ENCODE measurements at regions not wholly inside any gene's neighbourhood (a gene's known extent, or its start where the extent isn't known, plus 50 kb on each side); places are given as distances from the start of the nearest gene placed in this dataset.
"Not testable (repeated sequence)": the region's sequence is repeated elsewhere in the genome, so short reads cannot be mapped to it uniquely, and the experiment has no call there.

DNA sequence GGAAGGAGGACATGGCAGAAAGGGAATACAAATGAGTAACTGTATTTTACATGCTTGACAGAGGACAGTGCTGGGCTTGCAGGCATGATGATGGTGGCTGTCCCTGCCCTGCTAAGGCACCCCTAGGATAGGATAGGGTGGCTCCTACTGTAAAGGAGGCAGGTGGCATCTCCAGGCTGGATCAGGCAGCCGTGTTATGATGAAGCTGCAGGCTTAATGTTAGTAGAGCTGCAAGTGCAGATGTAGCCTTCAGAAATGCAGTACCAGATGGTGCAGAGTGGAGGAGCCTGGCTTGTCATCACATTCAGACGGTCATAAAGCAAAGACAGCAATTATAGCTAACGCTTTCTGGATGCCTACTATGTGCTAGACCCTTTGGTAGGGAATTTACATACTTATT, 287.9 kb upstream of the PODXL start:
- intact Hi-C loops (cut with micrococcal nuclease): no loop called here
- H3K4me1 Mint-ChIP-seq (ENCODE audit: low read depth): no peaks in the 10 kb centered on the region
- H3K4me3 Mint-ChIP-seq: no peak overlapping the region
- no peaks in the 10 kb centered on the region for H3K9me3 Mint-ChIP-seq
- H3K27me3 Mint-ChIP-seq: peaks cover 1% of the 10 kb centered on the region
- no peaks in the 10 kb centered on the region for H3K36me3 Mint-ChIP-seq (ENCODE audit: low read depth)
- H3K27ac Mint-ChIP-seq: no peak overlapping the region

DNA sequence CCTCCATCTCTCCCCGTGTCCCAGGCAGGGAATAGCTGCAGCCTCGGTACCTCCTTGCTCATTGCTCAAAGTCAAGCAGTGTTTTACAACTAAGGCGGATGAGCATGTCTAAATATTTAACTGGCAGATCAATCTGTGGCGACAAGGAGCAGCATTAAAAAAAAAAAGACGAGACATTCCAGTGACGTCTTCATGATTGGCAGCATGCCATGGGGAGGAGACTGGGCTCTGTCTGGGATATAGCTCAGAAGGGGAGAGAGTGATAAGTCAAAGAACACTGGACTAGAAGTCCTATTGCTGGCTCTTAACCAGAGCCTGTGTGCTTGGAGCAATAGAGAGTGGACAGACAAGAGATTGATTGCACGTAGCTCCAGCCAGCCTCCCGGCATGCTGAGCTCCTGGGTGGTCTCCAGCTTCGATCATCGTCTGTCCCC, 287.5 kb upstream of the PODXL start:
- intact Hi-C loops (cut with micrococcal nuclease): no loop called here
- Mint-ChIP-seq H3K4me1 (ENCODE audit: low read depth) (no peaks in the 10 kb centered on the region), H3K4me3 (no peak overlapping the region), H3K36me3 (ENCODE audit: low read depth) (no peaks in the 10 kb centered on the region), H3K27ac (no peak overlapping the region), H3K9me3 (no peaks in the 10 kb centered on the region), H3K27me3 (peaks cover 1% of the 10 kb centered on the region)

DNA sequence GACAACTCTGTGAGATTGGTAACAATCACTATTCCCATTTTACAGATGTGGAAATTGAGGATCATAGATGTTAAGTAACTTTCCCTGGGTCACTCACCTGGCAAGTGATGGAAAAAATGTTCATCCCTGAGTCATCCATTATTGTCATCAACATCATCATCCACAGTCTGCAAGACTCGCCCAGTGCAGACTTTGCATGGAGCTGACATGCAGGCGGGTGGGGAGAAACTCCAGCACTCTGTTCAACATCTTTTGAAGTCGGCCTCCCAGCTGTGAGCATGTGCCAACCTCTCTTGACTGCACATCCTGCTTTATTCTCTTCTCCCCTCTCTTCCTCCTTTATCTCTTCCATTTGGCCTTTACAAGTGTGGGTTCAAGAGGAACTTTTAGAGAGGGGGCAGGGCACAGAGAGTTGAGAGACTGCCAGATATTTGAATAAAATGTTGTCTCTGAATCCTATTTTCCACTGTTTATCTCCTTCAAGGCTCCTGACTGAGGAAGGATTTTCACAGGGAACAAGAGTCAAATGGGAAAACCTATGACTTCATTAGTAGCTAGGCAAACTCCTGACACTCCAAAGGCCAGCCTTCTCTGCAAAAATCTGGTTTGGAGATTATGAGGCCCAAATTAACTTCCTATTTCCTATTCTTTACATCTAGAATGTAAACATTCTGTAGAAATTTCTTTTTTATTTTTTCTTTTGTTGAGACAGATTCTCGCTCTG, 283.7 kb upstream of the PODXL start:
- intact Hi-C loops (cut with micrococcal nuclease): no loop called here
- peaks cover 4% of the 10 kb centered on the region for H3K27me3 Mint-ChIP-seq
- no peaks in the 10 kb centered on the region for H3K4me1 Mint-ChIP-seq (ENCODE audit: low read depth)
- H3K9me3 Mint-ChIP-seq: no peaks in the 10 kb centered on the region
- H3K36me3 Mint-ChIP-seq (ENCODE audit: low read depth): no peaks in the 10 kb centered on the region
- no peak overlapping the region for H3K27ac Mint-ChIP-seq
- no peak overlapping the region for H3K4me3 Mint-ChIP-seq

DNA sequence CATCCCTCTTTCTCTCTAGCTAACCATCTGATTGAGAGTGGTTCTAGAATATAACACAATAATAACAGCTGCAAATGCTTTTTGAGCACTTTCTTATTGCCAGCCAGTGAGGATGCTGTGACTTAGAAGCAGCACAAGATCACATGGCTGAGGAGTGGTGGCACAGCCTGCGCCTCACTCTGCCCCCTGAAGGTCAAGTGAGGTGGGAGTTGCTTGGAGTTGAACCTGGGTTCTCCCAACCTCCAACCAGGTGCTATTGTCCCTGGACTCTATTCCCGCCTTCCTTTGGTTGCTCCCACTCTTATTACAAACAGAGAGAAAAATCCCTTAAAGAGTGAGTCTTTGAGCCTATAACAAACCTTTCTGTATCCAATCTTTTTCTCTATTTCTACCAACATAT, 280.3 kb upstream of the PODXL start:
- H3K9me3 Mint-ChIP-seq: no peaks in the 10 kb centered on the region
- intact Hi-C loops (cut with micrococcal nuclease): no loop called here

DNA sequence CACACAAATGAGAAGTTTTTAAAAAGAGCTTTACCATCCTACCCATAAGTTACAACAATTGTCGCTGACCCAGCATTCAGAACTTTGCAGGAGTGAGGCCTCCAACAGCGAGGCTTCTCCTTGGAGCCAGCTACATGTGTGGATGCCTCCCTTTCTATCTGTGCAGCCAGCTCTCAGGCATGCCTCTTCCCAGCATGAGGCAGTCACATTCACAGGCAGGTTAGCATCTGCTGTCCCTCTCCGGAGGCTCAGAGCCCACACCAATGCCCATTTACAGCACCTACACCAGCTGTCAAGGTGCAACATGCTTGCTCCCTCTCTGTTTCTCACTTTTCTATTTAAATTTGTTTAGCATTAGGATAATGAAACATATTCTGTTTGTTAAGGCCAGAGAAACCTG, 278.7 kb upstream of the PODXL start:
- H3K36me3 Mint-ChIP-seq (ENCODE audit: low read depth): no peaks in the 10 kb centered on the region
- no peak overlapping the region for H3K4me3 Mint-ChIP-seq
- intact Hi-C loops (cut with micrococcal nuclease): no loop called here
- H3K27ac Mint-ChIP-seq: no peak overlapping the region
- no peaks in the 10 kb centered on the region for H3K4me1 Mint-ChIP-seq (ENCODE audit: low read depth)
- peaks cover 5% of the 10 kb centered on the region for H3K27me3 Mint-ChIP-seq
- H3K9me3 Mint-ChIP-seq: no peaks in the 10 kb centered on the region

More for the DNA sequence above, 280.3 kb upstream of the PODXL start:
- H3K4me1 Mint-ChIP-seq (ENCODE audit: low read depth): no peaks in the 10 kb centered on the region
- no peaks in the 10 kb centered on the region for H3K36me3 Mint-ChIP-seq (ENCODE audit: low read depth)
- no peak overlapping the region for H3K27ac Mint-ChIP-seq
- H3K4me3 Mint-ChIP-seq: no peak overlapping the region
- H3K27me3 Mint-ChIP-seq: peaks cover 4% of the 10 kb centered on the region

DNA sequence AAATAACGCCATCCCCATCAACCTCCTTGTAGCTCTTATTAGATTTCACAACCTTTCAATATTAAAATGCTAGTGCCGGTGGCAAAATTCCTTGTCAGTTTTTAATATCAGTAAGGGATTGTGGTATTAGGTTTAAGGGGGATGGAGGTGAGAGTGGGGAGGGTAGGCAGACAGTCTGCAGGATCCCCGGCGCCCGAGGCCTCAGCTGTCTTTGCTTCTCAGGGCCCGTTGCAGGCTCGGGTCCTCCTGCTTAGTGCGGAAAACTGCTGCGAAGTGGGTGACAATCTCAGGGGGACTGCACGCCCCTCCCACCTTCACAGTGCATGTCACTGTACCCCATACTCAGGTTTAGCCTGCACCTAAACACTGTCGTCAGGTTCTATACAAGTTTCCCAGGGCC, 274.3 kb upstream of the PODXL start:
- Mint-ChIP-seq H3K4me1 (ENCODE audit: low read depth) (no peaks in the 10 kb centered on the region), H3K27ac (no peak overlapping the region), H3K36me3 (ENCODE audit: low read depth) (no peaks in the 10 kb centered on the region), H3K27me3 (peaks cover 10% of the 10 kb centered on the region), H3K4me3 (no peak overlapping the region), H3K9me3 (no peaks in the 10 kb centered on the region)
- intact Hi-C loops (cut with micrococcal nuclease): no loop called here

DNA sequence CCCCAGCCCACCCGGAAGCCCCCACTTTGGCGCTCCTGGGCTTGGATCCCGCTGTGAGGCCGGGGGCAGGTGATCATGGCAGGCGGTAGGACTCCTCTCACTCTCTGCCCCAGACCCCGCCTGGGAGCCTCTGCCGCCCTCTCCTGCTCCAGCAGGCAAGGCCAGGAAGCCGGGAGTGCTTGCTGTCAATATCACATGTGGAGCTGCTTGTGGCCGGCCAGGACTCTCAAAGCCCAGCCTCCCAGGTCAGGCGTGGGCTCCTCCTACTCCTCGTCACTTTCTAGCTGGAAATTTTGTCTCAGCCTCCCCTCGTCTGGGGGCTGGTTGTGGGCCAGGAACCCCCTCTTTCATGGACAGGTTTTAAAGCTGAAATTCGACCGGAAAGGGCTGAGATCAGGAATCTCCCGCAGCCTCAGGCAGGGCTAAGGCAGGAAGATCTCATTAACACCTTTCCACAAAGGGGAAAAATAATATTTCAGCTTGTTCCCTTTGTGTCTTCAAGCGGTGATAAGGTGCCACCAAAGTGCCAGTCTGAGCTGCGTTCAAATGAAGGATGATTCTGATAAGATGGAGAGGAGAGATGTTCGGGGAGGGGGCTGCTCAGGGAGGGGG, 273.6 kb upstream of the PODXL start:
- intact Hi-C loops (cut with micrococcal nuclease): no loop called here
- H3K27me3 Mint-ChIP-seq: peaks cover 10% of the 10 kb centered on the region
- no peaks in the 10 kb centered on the region for H3K36me3 Mint-ChIP-seq (ENCODE audit: low read depth)
- H3K4me1 Mint-ChIP-seq (ENCODE audit: low read depth): no peaks in the 10 kb centered on the region
- H3K4me3 Mint-ChIP-seq: no peak overlapping the region
- H3K27ac Mint-ChIP-seq: no peak overlapping the region
- H3K9me3 Mint-ChIP-seq: no peaks in the 10 kb centered on the region

DNA sequence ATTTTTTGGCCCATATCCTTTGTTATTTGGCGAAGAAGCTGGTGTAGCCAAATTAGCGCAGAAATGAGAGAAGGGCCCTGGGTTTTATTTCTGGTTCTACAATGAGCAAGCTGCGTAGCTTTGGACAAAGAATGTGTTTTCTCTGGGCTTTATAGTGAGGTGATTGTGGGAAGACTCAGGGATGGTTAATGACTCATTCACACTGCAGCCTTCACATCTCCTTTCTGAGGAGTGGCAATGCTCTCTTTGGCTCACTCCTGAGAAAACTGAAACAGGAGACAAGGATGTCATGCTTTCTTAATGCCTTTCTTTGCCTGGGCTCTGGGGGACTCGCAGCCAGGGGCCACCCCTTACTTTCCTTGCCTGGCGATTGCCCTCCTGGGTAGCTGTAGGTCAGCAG, 271.0 kb upstream of the PODXL start:
- intact Hi-C loops (cut with micrococcal nuclease): no loop called here
- H3K9me3 Mint-ChIP-seq: no peaks in the 10 kb centered on the region
- H3K4me1 Mint-ChIP-seq (ENCODE audit: low read depth): no peaks in the 10 kb centered on the region
- peaks cover 10% of the 10 kb centered on the region for H3K27me3 Mint-ChIP-seq
- no peaks in the 10 kb centered on the region for H3K36me3 Mint-ChIP-seq (ENCODE audit: low read depth)
- no peak overlapping the region for H3K4me3 Mint-ChIP-seq
- H3K27ac Mint-ChIP-seq: no peak overlapping the region

DNA sequence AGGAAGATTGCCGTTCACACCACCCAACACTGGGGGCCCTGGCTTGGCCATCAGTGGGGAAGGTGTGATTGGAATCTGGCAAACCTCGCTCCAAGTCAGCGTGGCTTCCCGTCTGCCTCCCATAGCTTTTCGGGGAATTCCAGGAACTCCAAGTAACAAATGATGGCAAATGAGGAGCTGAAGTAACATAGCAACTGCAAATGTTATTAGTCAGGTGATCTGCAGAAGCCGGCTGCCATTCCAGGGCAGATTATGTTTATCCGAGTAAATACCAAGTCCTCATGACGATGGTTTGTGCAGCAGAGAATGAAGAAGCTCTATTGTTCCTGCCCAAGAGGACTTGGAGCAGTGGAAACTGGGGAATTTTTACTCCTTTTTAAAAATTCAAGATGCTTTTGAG, 270.5 kb upstream of the PODXL start:
- Mint-ChIP-seq H3K27ac (no peak overlapping the region), H3K27me3 (peaks cover 10% of the 10 kb centered on the region), H3K4me3 (no peak overlapping the region), H3K36me3 (ENCODE audit: low read depth) (no peaks in the 10 kb centered on the region), H3K9me3 (no peaks in the 10 kb centered on the region), H3K4me1 (ENCODE audit: low read depth) (no peaks in the 10 kb centered on the region)
- intact Hi-C loops (cut with micrococcal nuclease): no loop called here

DNA sequence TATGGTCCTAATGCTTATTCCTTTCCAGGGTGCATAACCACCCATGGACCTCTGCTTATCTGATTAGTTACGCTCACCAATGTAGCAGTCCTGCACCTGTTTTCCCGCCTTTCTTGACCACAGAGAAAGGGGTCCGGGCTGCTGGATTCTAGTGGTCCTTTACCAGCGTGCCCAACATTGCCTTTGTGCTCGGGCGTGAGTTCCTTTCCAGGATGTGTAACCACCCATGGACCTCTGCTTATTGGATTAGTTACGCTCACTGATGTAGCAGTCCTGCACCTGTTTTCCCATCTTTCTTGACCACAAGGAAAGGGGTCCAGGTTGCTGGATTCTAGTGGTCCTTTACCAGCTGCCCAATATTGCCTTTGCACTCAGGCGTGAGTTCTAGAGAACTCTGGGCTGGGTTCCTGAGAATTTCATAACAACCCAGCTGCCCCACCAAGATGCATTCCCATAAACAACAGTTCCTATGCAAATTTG, 267.6 kb upstream of the PODXL start:
- intact Hi-C loops (cut with micrococcal nuclease); H3K4me1 Mint-ChIP-seq (ENCODE audit: low read depth): not testable (repeated sequence)

DNA sequence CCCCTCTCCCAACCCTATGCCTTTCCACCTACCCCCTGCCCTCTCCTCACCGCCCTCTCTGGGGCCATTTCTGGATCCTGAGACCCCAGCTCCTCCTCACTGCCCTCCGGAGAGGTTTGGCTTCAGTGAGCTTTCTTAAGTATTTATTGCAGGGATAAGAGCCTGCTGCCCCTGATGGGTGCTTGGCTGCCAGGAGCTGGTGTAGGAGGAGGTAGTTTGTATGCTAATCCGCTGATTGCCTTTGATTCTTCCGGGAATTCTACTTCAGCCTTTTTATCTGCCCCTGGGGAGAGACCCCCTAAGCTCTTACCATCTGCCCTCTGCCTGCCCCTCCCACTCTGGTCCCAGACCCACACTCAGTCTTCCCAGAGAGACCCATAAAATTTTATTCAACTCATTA, 263.5 kb upstream of the PODXL start:
- H3K4me3 Mint-ChIP-seq: no peak overlapping the region
- no peaks in the 10 kb centered on the region for H3K4me1 Mint-ChIP-seq (ENCODE audit: low read depth)
- intact Hi-C loops (cut with micrococcal nuclease): no loop called here
- H3K27ac Mint-ChIP-seq: no peak overlapping the region
- no peaks in the 10 kb centered on the region for H3K27me3 Mint-ChIP-seq
- H3K36me3 Mint-ChIP-seq (ENCODE audit: low read depth): no peaks in the 10 kb centered on the region
- H3K9me3 Mint-ChIP-seq: no peaks in the 10 kb centered on the region

More for the DNA sequence above, 267.6 kb upstream of the PODXL start:
- not testable (repeated sequence) for H3K27ac Mint-ChIP-seq; H3K27me3 Mint-ChIP-seq; H3K9me3 Mint-ChIP-seq; H3K36me3 Mint-ChIP-seq (ENCODE audit: low read depth); H3K4me3 Mint-ChIP-seq

DNA sequence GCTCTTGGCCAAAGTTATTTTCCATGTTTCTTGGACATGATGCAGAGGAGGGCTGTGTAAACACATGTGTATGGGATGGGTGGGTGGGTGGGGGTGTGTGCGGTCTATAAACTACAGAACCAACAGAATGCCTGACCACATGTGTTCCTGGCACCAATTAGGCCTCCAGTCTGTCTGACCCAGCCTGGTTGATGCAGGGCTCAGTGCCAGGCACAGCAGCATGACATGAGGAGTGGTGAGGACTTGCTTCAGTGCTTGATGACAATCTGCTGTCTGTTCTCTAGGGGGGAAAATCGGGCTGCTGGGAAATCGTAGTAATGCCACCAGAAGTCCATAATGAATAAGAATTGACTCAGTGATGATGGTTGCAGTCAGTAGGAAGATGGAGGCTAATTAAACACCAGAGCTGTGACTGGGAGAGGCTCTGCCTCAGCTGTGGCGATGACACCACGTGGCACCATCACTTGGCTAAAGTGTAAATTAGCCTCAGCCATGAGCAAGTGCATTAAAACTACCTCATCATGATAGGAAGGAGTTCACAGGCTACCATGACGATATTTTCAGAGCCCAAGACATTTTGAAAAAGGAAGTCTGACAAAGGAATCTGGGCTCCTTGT, 260.1 kb upstream of the PODXL start:
- intact Hi-C loops (cut with micrococcal nuclease): no loop called here
- no peak overlapping the region for H3K27ac Mint-ChIP-seq
- no peaks in the 10 kb centered on the region for H3K9me3 Mint-ChIP-seq
- no peak overlapping the region for H3K4me3 Mint-ChIP-seq
- no peaks in the 10 kb centered on the region for H3K27me3 Mint-ChIP-seq
- no peaks in the 10 kb centered on the region for H3K36me3 Mint-ChIP-seq (ENCODE audit: low read depth)
- no peaks in the 10 kb centered on the region for H3K4me1 Mint-ChIP-seq (ENCODE audit: low read depth)

DNA sequence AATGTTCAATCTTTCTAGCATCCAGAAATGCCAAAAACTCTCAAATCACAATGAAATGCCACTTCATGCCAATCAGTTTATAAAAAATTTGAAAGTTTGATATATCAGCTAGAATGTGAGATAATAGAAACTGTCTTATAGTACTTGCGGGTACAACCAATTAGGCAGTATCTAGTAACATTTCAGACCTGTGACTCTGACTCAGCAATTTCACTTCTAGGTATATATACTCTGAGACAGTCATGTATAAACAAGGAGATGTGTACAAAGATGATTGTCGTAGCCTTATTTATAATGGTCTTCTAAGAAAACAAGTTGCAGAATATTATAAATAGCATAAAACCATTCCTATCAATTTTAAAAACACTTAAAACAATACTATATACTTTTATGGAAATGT, 252.3 kb upstream of the PODXL start:
- intact Hi-C loops (cut with micrococcal nuclease): no loop called here
- Mint-ChIP-seq H3K4me3 (no peak overlapping the region), H3K36me3 (ENCODE audit: low read depth) (no peaks in the 10 kb centered on the region), H3K27ac (no peak overlapping the region), H3K9me3 (no peaks in the 10 kb centered on the region), H3K27me3 (no peaks in the 10 kb centered on the region), H3K4me1 (ENCODE audit: low read depth) (no peaks in the 10 kb centered on the region)

DNA sequence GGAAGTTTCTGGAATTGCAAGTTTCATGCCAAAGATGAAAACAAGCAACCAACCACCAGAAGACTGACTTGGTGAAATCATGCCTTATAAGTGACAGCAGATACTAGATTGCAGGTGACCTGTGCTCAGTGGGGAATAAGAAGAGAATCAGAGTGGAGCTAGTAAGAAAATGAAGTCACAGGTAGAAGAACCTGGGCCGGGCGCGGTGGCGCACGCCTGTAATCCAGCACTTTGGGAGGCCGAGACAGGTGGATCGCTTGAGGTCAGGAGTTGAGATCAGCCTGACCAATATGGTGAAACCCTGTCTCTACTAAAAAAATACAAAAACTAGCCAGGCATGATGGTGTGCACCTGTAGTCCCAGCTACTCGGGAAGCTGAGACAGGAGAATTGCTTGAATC, 251.7 kb upstream of the PODXL start:
- H3K27me3 Mint-ChIP-seq; H3K27ac Mint-ChIP-seq; H3K36me3 Mint-ChIP-seq (ENCODE audit: low read depth); intact Hi-C loops (cut with micrococcal nuclease); H3K4me3 Mint-ChIP-seq; H3K4me1 Mint-ChIP-seq (ENCODE audit: low read depth); H3K9me3 Mint-ChIP-seq: not testable (repeated sequence)
